WTC11 (cell line): ENCODE measurements at regions not wholly inside any gene's neighbourhood (a gene's known extent, or its start where the extent isn't known, plus 50 kb on each side); places are given as distances from the start of the nearest gene placed in this dataset.

Source experiments
- ATAC-seq: fragments of 200-7000 bp; cut with Tn5 transposase; 2 replicates; pipeline ENCODE4 v1.10.0; 2021; ENCODE audit warnings: mild to moderate bottlenecking, moderate library complexity
- CTCF ChIA-PET: fragments of 300-600 bp; sonication (Branson Sonifier 250); formaldehyde crosslinking; loops from one replicate; lab custom pipeline; 2021; ENCODE audit warnings: antibody characterized with exemption; lab: Charles Lee
- POLR2A ChIA-PET: fragments of 350-600 bp; sonication (Branson Sonifier 250); formaldehyde crosslinking; loops from one replicate; lab custom pipeline; 2021; ENCODE audit warnings: antibody characterized with exemption; lab: Charles Lee
- DNase-seq: peaks from one replicate; pipeline ENCODE4 v3.0.0; 2021; ENCODE audit warnings: low spot score
- H3K27ac Mint-ChIP-seq: 2 replicates; pipeline ENCODE4 v1.8.0; 2021; ENCODE audit warnings: mixed read lengths
- H3K27me3 Mint-ChIP-seq: 2 replicates; pipeline ENCODE4 v1.8.0; 2021; ENCODE audit warnings: low read depth, mild to moderate bottlenecking, moderate library complexity, mixed read lengths
- H3K36me3 Mint-ChIP-seq: 2 replicates; pipeline ENCODE4 v1.8.0; 2021; ENCODE audit warnings: mixed read lengths
- H3K4me1 Mint-ChIP-seq: 2 replicates; pipeline ENCODE4 v1.8.0; 2022; ENCODE audit warnings: mixed read lengths
- H3K4me3 Mint-ChIP-seq: 2 replicates; pipeline ENCODE4 v1.8.0; 2021; ENCODE audit warnings: mild to moderate bottlenecking, moderate library complexity, mixed read lengths
- H3K9me3 Mint-ChIP-seq: 2 replicates; pipeline ENCODE4 v1.8.0; 2021; ENCODE audit warnings: mixed read lengths
- ATF3 ChIP-seq: sonication (generic); formaldehyde crosslinking; conservative IDR thresholded peaks from 2 replicates; pipeline ENCODE4 v1.8.1; 2022; ENCODE audit warnings: mild to moderate bottlenecking, missing genetic modification reagents
- CDX4 ChIP-seq: fragments of 250-450 bp; sonication (Bioruptor Pico); IDR thresholded peaks from 2 replicates; pipeline ENCODE4 v1.9.0; 2021; ENCODE audit warnings: moderate library complexity, mild to moderate bottlenecking, inconsistent platforms, borderline replicate concordance
- CREM ChIP-seq: sonication (generic); formaldehyde crosslinking; IDR thresholded peaks from 2 replicates; pipeline ENCODE4 v1.8.1; 2022; ENCODE audit warnings: mild to moderate bottlenecking, missing genetic modification reagents, moderate library complexity
- E2F1 ChIP-seq: sonication (generic); formaldehyde crosslinking; IDR thresholded peaks from 2 replicates; pipeline ENCODE4 v1.8.0; 2022; ENCODE audit warnings: mild to moderate bottlenecking, missing genetic modification reagents
- ERG ChIP-seq: fragments of 250-450 bp; sonication (Bioruptor Pico); IDR thresholded peaks from 2 replicates; pipeline ENCODE4 v1.8.0; 2021; ENCODE audit warnings: mild to moderate bottlenecking
- ESRRA ChIP-seq: sonication (generic); formaldehyde crosslinking; IDR thresholded peaks from 2 replicates; pipeline ENCODE4 v1.8.1; 2022; ENCODE audit warnings: mild to moderate bottlenecking, missing genetic modification reagents, borderline replicate concordance
- ETV6 ChIP-seq: sonication (generic); formaldehyde crosslinking; IDR thresholded peaks from 2 replicates; pipeline ENCODE4 v1.8.1; 2022; ENCODE audit warnings: mild to moderate bottlenecking, missing genetic modification reagents
- FOXJ3 ChIP-seq: sonication (generic); formaldehyde crosslinking; IDR thresholded peaks from 2 replicates; pipeline ENCODE4 v1.9.0; 2021; ENCODE audit warnings: missing genetic modification reagents, mild to moderate bottlenecking, borderline replicate concordance
- GTF2I ChIP-seq: fragments of 250-450 bp; sonication (Bioruptor Pico); conservative IDR thresholded peaks from 2 replicates; pipeline ENCODE4 v1.4.0; 2021; ENCODE audit warnings: mild to moderate bottlenecking
- HMGA2 ChIP-seq: fragments of 250-450 bp; sonication (Bioruptor Pico); IDR thresholded peaks from 2 replicates; pipeline ENCODE4 v1.4.0; 2021; ENCODE audit warnings: mild to moderate bottlenecking, moderate library complexity
- IRF2 ChIP-seq: sonication (generic); formaldehyde crosslinking; IDR thresholded peaks from 2 replicates; pipeline ENCODE4 v1.8.0; 2022; ENCODE audit warnings: low read depth, missing genetic modification reagents, borderline replicate concordance
- MXD4 ChIP-seq: fragments of 250-450 bp; sonication (Bioruptor Pico); IDR thresholded peaks from 2 replicates; pipeline ENCODE4 v1.8.0; 2021; ENCODE audit warnings: mild to moderate bottlenecking, moderate library complexity, borderline replicate concordance
- NFYB ChIP-seq: sonication (generic); formaldehyde crosslinking; conservative IDR thresholded peaks from 2 replicates; pipeline ENCODE4 v1.8.0; 2022; ENCODE audit warnings: low read depth, missing genetic modification reagents
- NR2C2 ChIP-seq: sonication (generic); formaldehyde crosslinking; IDR thresholded peaks from 2 replicates; pipeline ENCODE4 v1.8.0; 2022; ENCODE audit warnings: mild to moderate bottlenecking, missing genetic modification reagents
- NR3C1 ChIP-seq: sonication (generic); formaldehyde crosslinking; conservative IDR thresholded peaks from 2 replicates; pipeline ENCODE4 v1.8.1; 2023; ENCODE audit warnings: low read depth, mild to moderate bottlenecking, missing genetic modification reagents
- OVOL2 ChIP-seq: fragments of 250-450 bp; sonication (Bioruptor Pico); IDR thresholded peaks from 2 replicates; pipeline ENCODE4 v1.9.0; 2021; ENCODE audit warnings: mild to moderate bottlenecking, borderline replicate concordance
- PREB ChIP-seq: sonication (generic); formaldehyde crosslinking; IDR thresholded peaks from 2 replicates; pipeline ENCODE4 v1.8.1; 2022; ENCODE audit warnings: mild to moderate bottlenecking, missing genetic modification reagents, moderate library complexity, borderline replicate concordance
- PRRX2 ChIP-seq: fragments of 250-450 bp; sonication (Bioruptor Pico); IDR thresholded peaks from 2 replicates; pipeline ENCODE4 v1.8.0; 2021; ENCODE audit warnings: mild to moderate bottlenecking
- RORB ChIP-seq: fragments of 250-450 bp; sonication (Bioruptor Pico); IDR thresholded peaks from 2 replicates; pipeline ENCODE4 v1.9.0; 2021; ENCODE audit warnings: mild to moderate bottlenecking
- SP1 ChIP-seq: sonication (generic); formaldehyde crosslinking; conservative IDR thresholded peaks from 2 replicates; pipeline ENCODE4 v1.8.1; 2022; ENCODE audit warnings: missing genetic modification reagents
- TEAD4 ChIP-seq: sonication (generic); formaldehyde crosslinking; IDR thresholded peaks from 2 replicates; pipeline ENCODE4 v1.8.0; 2022; ENCODE audit warnings: mild to moderate bottlenecking, missing genetic modification reagents
- TP53 ChIP-seq: sonication (generic); formaldehyde crosslinking; IDR thresholded peaks from 2 replicates; pipeline ENCODE4 v1.8.1; 2023; ENCODE audit warnings: mild to moderate bottlenecking, missing genetic modification reagents
- USF2 ChIP-seq: sonication (generic); formaldehyde crosslinking; IDR thresholded peaks from 2 replicates; pipeline ENCODE4 v1.8.1; 2023; ENCODE audit warnings: mild to moderate bottlenecking, missing genetic modification reagents, moderate library complexity
- ZBTB43 ChIP-seq: sonication (generic); formaldehyde crosslinking; IDR thresholded peaks from 2 replicates; pipeline ENCODE4 v1.8.1; 2023; ENCODE audit warnings: mild to moderate bottlenecking, missing genetic modification reagents
- ZMAT4 ChIP-seq: fragments of 250-450 bp; sonication (Bioruptor Pico); IDR thresholded peaks from 2 replicates; pipeline ENCODE4 v1.9.0; 2021; ENCODE audit warnings: mild to moderate bottlenecking
- ZNF232 ChIP-seq: sonication (generic); formaldehyde crosslinking; IDR thresholded peaks from 2 replicates; pipeline ENCODE4 v1.8.0; 2022; ENCODE audit warnings: mild to moderate bottlenecking, missing genetic modification reagents
- ZNF263 ChIP-seq: sonication (generic); formaldehyde crosslinking; IDR thresholded peaks from 2 replicates; pipeline ENCODE4 v1.8.1; 2022; ENCODE audit warnings: low read depth, mild to moderate bottlenecking, moderate library complexity, missing genetic modification reagents
- ZNF423 ChIP-seq: fragments of 250-450 bp; sonication (Bioruptor Pico); IDR thresholded peaks from 2 replicates; pipeline ENCODE4 v2.1.2; 2022; ENCODE audit warnings: mild to moderate bottlenecking, moderate library complexity

- no peaks in the 10 kb centered on the region for H3K36me3 Mint-ChIP-seq
- ATAC-seq (no peak), DNase-seq (no peak)
- peaks cover 8% of the 10 kb centered on the region for H3K4me1 Mint-ChIP-seq
- H3K27ac Mint-ChIP-seq: no peak overlapping the region
- no peaks in the 10 kb centered on the region for H3K9me3 Mint-ChIP-seq
- no peaks in the 10 kb centered on the region for H3K27me3 Mint-ChIP-seq
- TF ChIP-seq USF2 (CRISPR knock-in tag): no peak
- TF ChIP-seq FOXJ3 (CRISPR knock-in tag): no peak
- no peak for TF ChIP-seq SP1 (CRISPR knock-in tag)
- TF ChIP-seq E2F1 (CRISPR knock-in tag): no peak
- no peak for TF ChIP-seq ERG (CRISPR knock-in tag)
- TF ChIP-seq ZNF263 (CRISPR knock-in tag): no peak
- no peak for TF ChIP-seq ATF3 (CRISPR knock-in tag)
- TF ChIP-seq ZBTB43 (CRISPR knock-in tag): no peak
- TF ChIP-seq ESRRA (CRISPR knock-in tag): no peak
- TF ChIP-seq MXD4 (CRISPR knock-in tag): no peak
- TF ChIP-seq ETV6: no peak
- no peak for TF ChIP-seq PREB (CRISPR knock-in tag)
- no peak for TF ChIP-seq TEAD4 (CRISPR knock-in tag)
- TF ChIP-seq HMGA2 (CRISPR knock-in tag): no peak
- TF ChIP-seq NFYB (CRISPR knock-in tag): no peak
- TF ChIP-seq NR2C2: no peak
- no peak overlapping the region for H3K4me3 Mint-ChIP-seq
- ChIA-PET POLR2A (no interaction called here), CTCF (no interaction called here)
Measured at GRCh38 chr14:87043667-87044200, 949.2 kb downstream of the GALC start.

GRCh38 chr14:87042354-87042753 is 950.6 kb downstream of the GALC start:
- no peak for ATAC-seq
- no peak for DNase-seq
- H3K27me3 Mint-ChIP-seq: no peaks in the 10 kb centered on the region
- no peak overlapping the region for H3K4me3 Mint-ChIP-seq
- H3K9me3 Mint-ChIP-seq: no peaks in the 10 kb centered on the region
- H3K36me3 Mint-ChIP-seq: no peaks in the 10 kb centered on the region
- POLR2A ChIA-PET: no interaction called here
- CTCF ChIA-PET: interaction anchor here (0.5 to 1.6 kb wide), 2 partner anchors 8 to 14 kb away, joined by 3 to 5 read pairs; no protein-coding TSS in a partner anchor
- H3K4me1 Mint-ChIP-seq: peaks cover 8% of the 10 kb centered on the region
- H3K27ac Mint-ChIP-seq: no peak overlapping the region
- TF ChIP-seq ZNF423 (CRISPR knock-in tag) (no peak), RORB (CRISPR knock-in tag) (no peak), ZMAT4 (no peak), ZNF232 (no peak), CREM (CRISPR knock-in tag) (no peak), NR3C1 (CRISPR knock-in tag) (no peak), CDX4 (CRISPR knock-in tag) (no peak), FOXJ3 (CRISPR knock-in tag) (no peak), IRF2 (CRISPR knock-in tag) (no peak), OVOL2 (no peak), TP53 (CRISPR knock-in tag) (no peak), GTF2I (CRISPR knock-in tag) (no peak), PRRX2 (CRISPR knock-in tag) (no peak), USF2 (CRISPR knock-in tag) (no peak), ETV6 (no peak), ZNF263 (CRISPR knock-in tag) (no peak)
